ENCODE measurements at regions not wholly inside any gene's neighbourhood (a gene's known extent, or its start where the extent isn't known, plus 50 kb on each side); places are given as distances from the start of the nearest gene placed in this dataset.

DNA sequence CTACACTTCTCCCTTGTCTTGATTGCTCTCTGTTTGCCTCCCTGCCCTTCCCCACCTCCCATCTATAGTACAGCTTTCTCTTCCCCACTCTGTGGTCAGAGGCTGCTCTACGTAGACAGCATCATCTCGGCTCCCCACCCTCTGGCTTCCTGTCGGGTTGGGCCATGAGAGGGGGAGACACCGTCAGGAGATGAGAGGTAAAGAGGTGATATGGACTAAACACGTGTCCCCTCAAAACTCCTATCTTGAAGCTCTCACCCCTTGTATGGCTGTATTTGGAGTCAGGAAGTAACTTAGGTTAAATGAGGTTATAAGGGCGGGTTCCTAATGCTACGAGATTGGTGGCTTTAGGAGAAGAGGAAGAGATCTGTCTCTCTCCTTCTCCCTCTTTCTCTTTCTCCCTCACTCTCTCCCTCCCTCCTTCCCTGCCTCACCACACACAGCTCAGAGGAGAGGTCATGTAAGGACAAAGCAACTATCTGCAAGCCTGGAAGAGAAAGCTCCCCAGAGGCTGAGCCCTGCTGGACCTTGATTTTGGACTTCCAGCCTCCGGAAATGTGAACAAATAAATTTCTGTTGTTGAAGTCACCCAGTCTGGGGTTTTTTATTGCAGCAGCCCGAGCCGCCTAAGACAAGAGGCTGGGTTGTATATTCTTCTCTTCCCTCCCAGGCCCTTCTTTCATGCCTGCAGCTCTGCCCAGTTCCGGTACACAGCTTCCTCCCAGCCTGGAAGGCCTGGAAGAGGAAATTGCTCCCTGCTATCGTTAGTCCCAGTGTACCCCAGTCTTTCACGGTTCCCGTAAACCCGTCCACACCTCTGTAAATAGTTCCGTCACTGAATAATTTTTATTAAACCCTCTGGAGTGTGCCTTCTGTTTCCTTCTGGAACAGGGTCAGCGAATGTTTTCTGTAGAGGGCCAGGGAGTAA lies 138.0 kb downstream of the AKAIN1 start:
- H3K9ac ChIP-seq (ENCODE audit: insufficient read depth, low read length, poor library complexity, severe bottlenecking), result peak overlapping the region; percentile 31
- no peaks in the 10 kb centered on the region for H3K27me3 ChIP-seq (ENCODE audit: control insufficient read depth in 2 of 2, insufficient read depth in 2 of 2, low read length in 2 of 2)
- intact Hi-C loops (cut with micrococcal nuclease), result loop anchor here (5.0 kb wide), 1 partner anchor 952 kb away; no protein-coding TSS in a partner anchor
- H3K36me3 ChIP-seq (replicated peaks in 1 of 2; ENCODE audit: control insufficient read depth in 1 of 2, insufficient read depth in 2 of 2, low read length in 2 of 2), result no peaks in the 10 kb centered on the region
- Mint-ChIP-seq H3K27me3 (ENCODE audit: low read depth in 3 of 3) (peaks cover 1 to 3% (median 2%) of the 10 kb centered on the region in 3 donors), H3K36me3 (no peaks in the 10 kb centered on the region), H3K4me3 (peak overlapping the region; percentile 64 to 90), H3K9me3 (peaks cover 0 to 3% (median 0%) of the 10 kb centered on the region in 7 donors), H3K27ac (peak overlapping the region; percentile 68 to 92 (median 80)), H3K4me1 (peaks cover 22% of the 10 kb centered on the region)
- WGBS (ENCODE audit: insufficient coverage), result 3% methylated on average over 5 of the region's 17 CpGs
- H3K79me2 ChIP-seq (ENCODE audit: insufficient read depth, low read length), result no peaks in the 10 kb centered on the region
- peaks cover 24 to 25% of the 10 kb centered on the region in 2 donors for H3K4me1 ChIP-seq (ENCODE audit: control insufficient read depth in 1 of 2, insufficient read depth in 2 of 2, low read length in 2 of 2)
- H4K20me1 ChIP-seq (ENCODE audit: insufficient read depth, low read length), result no peaks in the 10 kb centered on the region
- H3K4me3 ChIP-seq (replicated peaks in 1 of 3; ENCODE audit: low read depth in 2 of 3, low read length in 3 of 3), result peak overlapping the region in 2 of 3 experiments; percentile 48 to 63
- peak overlapping the region; percentile 71 for H3K4me2 ChIP-seq (replicated peaks; ENCODE audit: extremely low read depth, low read length, poor library complexity, severe bottlenecking)
- peak in 2 of 3 donors; percentile 24 to 38 for DNase-seq
- H2AFZ ChIP-seq (ENCODE audit: insufficient read depth, low read depth, low read length, poor library complexity, severe bottlenecking), result peak overlapping the region; percentile 77
- peak overlapping the region; percentile 27 to 68 for H3K27ac ChIP-seq (ENCODE audit: low read depth in 1 of 2, low read length in 2 of 2)
- TF ChIP-seq, protein P1, sequence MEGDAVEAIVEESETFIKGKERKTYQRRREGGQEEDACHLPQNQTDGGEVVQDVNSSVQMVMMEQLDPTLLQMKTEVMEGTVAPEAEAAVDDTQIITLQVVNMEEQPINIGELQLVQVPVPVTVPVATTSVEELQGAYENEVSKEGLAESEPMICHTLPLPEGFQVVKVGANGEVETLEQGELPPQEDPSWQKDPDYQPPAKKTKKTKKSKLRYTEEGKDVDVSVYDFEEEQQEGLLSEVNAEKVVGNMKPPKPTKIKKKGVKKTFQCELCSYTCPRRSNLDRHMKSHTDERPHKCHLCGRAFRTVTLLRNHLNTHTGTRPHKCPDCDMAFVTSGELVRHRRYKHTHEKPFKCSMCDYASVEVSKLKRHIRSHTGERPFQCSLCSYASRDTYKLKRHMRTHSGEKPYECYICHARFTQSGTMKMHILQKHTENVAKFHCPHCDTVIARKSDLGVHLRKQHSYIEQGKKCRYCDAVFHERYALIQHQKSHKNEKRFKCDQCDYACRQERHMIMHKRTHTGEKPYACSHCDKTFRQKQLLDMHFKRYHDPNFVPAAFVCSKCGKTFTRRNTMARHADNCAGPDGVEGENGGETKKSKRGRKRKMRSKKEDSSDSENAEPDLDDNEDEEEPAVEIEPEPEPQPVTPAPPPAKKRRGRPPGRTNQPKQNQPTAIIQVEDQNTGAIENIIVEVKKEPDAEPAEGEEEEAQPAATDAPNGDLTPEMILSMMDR (IDR thresholded peaks at IDR 0.05), result no peak
- H3K9me3 ChIP-seq (replicated peaks in 1 of 2; ENCODE audit: control insufficient read depth in 1 of 2, insufficient read depth in 1 of 2, low read length in 2 of 2), result no peaks in the 10 kb centered on the region

DNA sequence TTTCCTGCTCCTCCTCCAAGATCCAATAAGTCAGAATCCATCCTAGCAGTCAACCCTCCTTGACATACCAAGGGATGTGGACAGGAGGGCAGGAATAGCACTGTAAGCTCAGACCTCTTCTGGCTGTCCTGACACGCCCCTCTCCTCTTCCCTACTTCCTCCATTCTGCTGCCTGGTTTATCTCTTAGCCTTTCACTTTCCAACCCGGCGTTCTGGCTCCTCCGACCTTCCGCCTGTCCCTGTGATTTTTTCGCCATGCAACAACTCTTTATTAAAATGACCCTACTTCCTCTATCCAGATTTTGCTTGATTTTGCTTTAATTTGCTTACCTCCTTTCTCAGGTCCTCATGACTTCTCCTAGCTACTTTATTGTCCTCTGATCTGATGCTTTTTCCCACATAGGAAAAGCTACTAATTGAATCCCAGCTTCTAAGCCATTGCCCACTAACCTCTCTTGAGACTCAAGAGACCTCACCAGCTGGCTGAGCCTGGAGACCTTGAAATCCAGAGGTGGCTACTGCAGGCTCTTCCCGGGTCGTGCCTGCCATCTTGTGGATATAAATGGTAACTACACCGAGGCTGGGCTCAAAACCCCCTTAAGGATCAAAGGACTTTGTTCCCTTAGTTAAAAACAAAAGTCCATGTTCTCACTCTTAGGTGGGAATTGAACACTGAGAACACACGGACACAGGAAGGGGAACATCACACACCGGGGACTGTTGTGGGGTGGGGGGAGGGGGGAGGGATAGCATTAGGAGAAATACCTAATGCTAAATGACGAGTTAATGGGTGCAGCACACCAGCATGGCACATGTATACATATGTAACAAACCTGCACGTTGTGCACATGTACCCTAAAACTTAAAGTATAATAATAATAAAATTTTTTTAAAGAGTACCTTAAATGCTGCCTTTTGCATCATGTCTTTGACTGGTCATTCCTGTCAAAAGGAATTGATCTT lies 139.4 kb downstream of the AKAIN1 start:
- TF ChIP-seq, protein P1 (IDR thresholded peaks at IDR 0.05), result peak; percentile 75
- peak overlapping the region in 2 of 3 experiments; percentile 7 to 51 for H3K4me3 ChIP-seq (replicated peaks in 1 of 3; ENCODE audit: low read depth in 2 of 3, low read length in 3 of 3)
- Mint-ChIP-seq H3K27me3 (ENCODE audit: low read depth in 3 of 3) (peaks cover 0 to 3% (median 0%) of the 10 kb centered on the region in 3 donors), H3K4me1 (peaks cover 22% of the 10 kb centered on the region), H3K27ac (peak overlapping the region in 3 of 7 donors; percentile 32 to 70 (median 65)), H3K4me3 (peak overlapping the region; percentile 64 to 75), H3K36me3 (no peaks in the 10 kb centered on the region), H3K9me3 (peaks cover 0 to 3% (median 0%) of the 10 kb centered on the region in 7 donors)
- H3K4me2 ChIP-seq (replicated peaks; ENCODE audit: extremely low read depth, low read length, poor library complexity, severe bottlenecking), result peak overlapping the region; percentile 67
- no peaks in the 10 kb centered on the region for H3K9me3 ChIP-seq (replicated peaks in 1 of 2; ENCODE audit: control insufficient read depth in 1 of 2, insufficient read depth in 1 of 2, low read length in 2 of 2)
- H3K36me3 ChIP-seq (replicated peaks in 1 of 2; ENCODE audit: control insufficient read depth in 1 of 2, insufficient read depth in 2 of 2, low read length in 2 of 2), result no peaks in the 10 kb centered on the region
- DNase-seq, result peak; percentile 25 to 46 (median 45)
- no peaks in the 10 kb centered on the region for H3K79me2 ChIP-seq (ENCODE audit: insufficient read depth, low read length)
- H3K27ac ChIP-seq (ENCODE audit: low read depth in 1 of 2, low read length in 2 of 2), result no peak overlapping the region
- no peaks in the 10 kb centered on the region for H3K27me3 ChIP-seq (ENCODE audit: control insufficient read depth in 2 of 2, insufficient read depth in 2 of 2, low read length in 2 of 2)
- peaks cover 24 to 25% of the 10 kb centered on the region in 2 donors for H3K4me1 ChIP-seq (ENCODE audit: control insufficient read depth in 1 of 2, insufficient read depth in 2 of 2, low read length in 2 of 2)
- intact Hi-C loops (cut with micrococcal nuclease), result loop anchor here (5.0 kb wide), 1 partner anchor 950 kb away; no protein-coding TSS in a partner anchor
- H2AFZ ChIP-seq (ENCODE audit: insufficient read depth, low read depth, low read length, poor library complexity, severe bottlenecking), result peak overlapping the region; percentile 52
- H4K20me1 ChIP-seq (ENCODE audit: insufficient read depth, low read length), result no peaks in the 10 kb centered on the region
- H3K9ac ChIP-seq (ENCODE audit: insufficient read depth, low read length, poor library complexity, severe bottlenecking), result no peak overlapping the region
- WGBS (ENCODE audit: insufficient coverage), result 13% methylated on average over 8 of the region's 13 CpGs
